GM10266 (cell line): ENCODE measurements at regions not wholly inside any gene's neighbourhood (a gene's known extent, or its start where the extent isn't known, plus 50 kb on each side); places are given as distances from the start of the nearest gene placed in this dataset.

Experiments
- DNase-seq: peaks from one replicate; pipeline ENCODE4 v3.0.0; 2012; ENCODE audit errors: extremely low spot score
- CTCF ChIP-seq: IDR thresholded peaks from 2 replicates; pipeline ENCODE4 v1.5.1; 2012; ENCODE audit warnings: mild to moderate bottlenecking, low read depth; ENCODE audit not compliant: control insufficient read depth, insufficient read depth; ENCODE audit errors: missing control alignments

DNA sequence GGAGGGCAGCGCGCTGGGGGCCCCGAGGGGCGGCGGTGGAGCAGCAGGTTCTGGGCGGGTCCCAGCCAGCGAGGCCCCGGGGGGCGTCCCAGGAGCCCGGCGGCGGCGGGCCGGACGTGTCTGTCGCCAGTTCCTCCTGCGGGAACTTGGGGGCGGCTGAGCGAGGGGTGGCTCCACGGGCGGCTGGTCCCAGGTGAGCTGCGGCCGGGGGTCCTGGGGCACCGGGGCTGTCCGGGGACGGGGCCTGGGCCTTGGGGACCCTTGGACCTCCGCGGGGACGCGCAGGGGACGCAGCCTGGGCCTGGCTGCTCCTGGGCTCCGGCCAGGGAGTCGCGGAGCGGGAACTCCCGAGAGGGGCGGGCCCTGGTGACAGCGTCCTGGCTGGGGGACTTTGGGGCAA is 54.2 kb upstream of the ZNF267 start:
- no peak for DNase-seq
- TF ChIP-seq CTCF, result no peak

DNA sequence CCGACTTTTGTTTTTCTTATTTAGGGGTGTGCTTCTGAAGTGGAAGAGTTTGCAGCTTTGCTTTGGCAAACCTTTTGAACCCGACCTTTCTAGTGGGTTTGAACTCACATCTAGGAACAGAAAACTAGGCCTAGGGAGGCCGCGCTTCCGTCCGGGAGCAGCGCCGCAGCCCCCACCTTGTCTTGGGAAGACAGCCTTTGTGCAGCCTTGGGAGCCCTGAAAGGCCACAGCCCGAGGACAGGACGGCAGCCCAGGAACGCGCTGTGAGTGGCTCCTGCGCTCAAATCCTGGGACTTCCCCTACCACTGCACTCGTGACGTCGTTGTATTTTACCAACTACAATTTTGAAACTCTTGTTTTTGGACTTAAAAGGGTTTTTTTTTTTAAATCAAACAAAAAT is 53.7 kb upstream of the ZNF267 start:
- no peak for DNase-seq
- no peak for TF ChIP-seq CTCF
